GM19438 (cell line): ENCODE measurements at regions not wholly inside any gene's neighbourhood (a gene's known extent, or its start where the extent isn't known, plus 50 kb on each side); places are given as distances from the start of the nearest gene placed in this dataset.

Experiments used
- ATAC-seq: cut with Tn5 transposase; IDR thresholded peaks from one replicate; pipeline ENCODE4 v1.9.1; 2021; ENCODE audit warnings: low read depth; ENCODE audit not compliant: unreplicated experiment

- no peak for ATAC-seq
Observed at GRCh38 chr13:52975969-52976368, 52.6 kb upstream of the OLFM4 start.

- no peak for ATAC-seq
Observed at GRCh38 chr13:52975161-52975560, 53.5 kb upstream of the OLFM4 start.

- no peak for ATAC-seq
Observed at GRCh38 chr13:52974711-52975110, 53.9 kb upstream of the OLFM4 start.

- no peak for ATAC-seq
Observed at GRCh38 chr13:52969373-52969772, 59.2 kb upstream of the OLFM4 start.

- ATAC-seq = peak; percentile 99
Observed at GRCh38 chr13:52968074-52968700, 60.4 kb upstream of the OLFM4 start.

- no peak for ATAC-seq
Observed at GRCh38 chr13:52961987-52962386, 66.6 kb upstream of the OLFM4 start.

- ATAC-seq = no peak
Observed at GRCh38 chr13:52961256-52961910, 67.2 kb upstream of the OLFM4 start.

GRCh38 chr13:52955472-52955874 is 73.1 kb upstream of the OLFM4 start:
- ATAC-seq = no peak

GRCh38 chr13:52954838-52955237 is 73.8 kb upstream of the OLFM4 start:
- ATAC-seq = no peak

- ATAC-seq = no peak
Observed at GRCh38 chr13:52950436-52950956, 78.1 kb upstream of the OLFM4 start.

GRCh38 chr13:52949742-52950141 is 78.9 kb upstream of the OLFM4 start:
- no peak for ATAC-seq

- no peak for ATAC-seq
Observed at GRCh38 chr13:52949044-52949443, 79.6 kb upstream of the OLFM4 start.

- ATAC-seq = no peak
Observed at GRCh38 chr13:52947921-52948373, 80.7 kb upstream of the OLFM4 start.

- ATAC-seq = no peak
Observed at GRCh38 chr13:52945348-52945747, 83.3 kb upstream of the OLFM4 start.

GRCh38 chr13:52944697-52945096 is 83.9 kb upstream of the OLFM4 start:
- no peak for ATAC-seq

GRCh38 chr13:52938065-52938464 is 89.6 kb upstream of the PCDH8 start:
- no peak for ATAC-seq

- no peak for ATAC-seq
Observed at GRCh38 chr13:52936806-52937205, 88.4 kb upstream of the PCDH8 start.

- no peak for ATAC-seq
Observed at GRCh38 chr13:52934258-52934657, 85.8 kb upstream of the PCDH8 start.

- ATAC-seq = no peak
Observed at GRCh38 chr13:52933547-52934210, 85.2 kb upstream of the PCDH8 start.

GRCh38 chr13:52933099-52933498 is 84.7 kb upstream of the PCDH8 start:
- ATAC-seq = no peak

GRCh38 chr13:52932649-52933048 is 84.2 kb upstream of the PCDH8 start:
- no peak for ATAC-seq
